Keratinocyte (primary cell): ENCODE measurements at regions not wholly inside any gene's neighbourhood (a gene's known extent, or its start where the extent isn't known, plus 50 kb on each side); places are given as distances from the start of the nearest gene placed in this dataset.

Source experiments
- DNase-seq: peaks from one replicate; pipeline ENCODE4 v3.0.0-alpha.2; 2011; ENCODE audit warnings: low read depth, missing footprints, low spot score
- FAIRE-seq: peaks from 2 replicates; lab custom pipeline; 2011; peaks lifted over from hg19 to GRCh38; lab: Jason Lieb, UNC
- H2AFZ ChIP-seq: 2 replicates; pipeline ENCODE4 v1.6.0; 2012; ENCODE audit warnings: low read length, control low read depth, inconsistent platforms; ENCODE audit not compliant: control insufficient read depth
- H3K27ac ChIP-seq: 2 replicates; pipeline ENCODE4 v1.5.1; 2011; ENCODE audit warnings: low read length; ENCODE audit not compliant: control insufficient read depth, insufficient read depth
- H3K27me3 ChIP-seq: 3 replicates; pipeline ENCODE4 v1.6.0; 2011; ENCODE audit warnings: low read length; ENCODE audit not compliant: control insufficient read depth, insufficient read depth; ENCODE audit errors: extremely low read depth
- H3K36me3 ChIP-seq, 2 experiments: 2 replicates in 1 of 2; 3 replicates in 1 of 2; pipeline ENCODE4 v1.5.1; 2011; ENCODE audit warnings: low read length in 2 of 2, mild to moderate bottlenecking in 1 of 2; ENCODE audit not compliant: control insufficient read depth in 2 of 2, insufficient read depth in 2 of 2; ENCODE audit errors: extremely low read depth in 1 of 2
- H3K4me1 ChIP-seq: 3 replicates; pipeline ENCODE4 v1.5.1; 2011; ENCODE audit warnings: low read length; ENCODE audit not compliant: control insufficient read depth, insufficient read depth; ENCODE audit errors: extremely low read depth
- H3K4me2 ChIP-seq: 3 replicates; pipeline ENCODE4 v1.6.0; 2011; ENCODE audit warnings: low read depth, low read length; ENCODE audit not compliant: control insufficient read depth, insufficient read depth; ENCODE audit errors: extremely low read depth
- H3K4me3 ChIP-seq, 3 experiments: fragments of 200-600 bp in 1 of 3; sonication (generic) in 1 of 3; 2 replicates in 2 of 3; 3 replicates in 1 of 3; pipeline ENCODE4 v1.5.1; 2011 to 2016; ENCODE audit warnings: low read length in 3 of 3, mild to moderate bottlenecking in 3 of 3, control low read depth in 2 of 3, inconsistent platforms in 1 of 3, low read depth in 1 of 3, mixed read lengths in 1 of 3, mixed run types in 1 of 3, moderate library complexity in 1 of 3; ENCODE audit not compliant: control insufficient read depth in 2 of 3, insufficient read depth in 2 of 3; ENCODE audit errors: extremely low read depth in 1 of 3
- H3K79me2 ChIP-seq: 2 replicates; pipeline ENCODE4 v1.6.0; 2012; ENCODE audit warnings: low read length; ENCODE audit not compliant: control insufficient read depth, insufficient read depth
- H3K9ac ChIP-seq: 3 replicates; pipeline ENCODE4 v1.6.0; 2011; ENCODE audit warnings: low read length; ENCODE audit not compliant: control insufficient read depth, insufficient read depth; ENCODE audit errors: extremely low read depth
- H3K9me1 ChIP-seq: 3 replicates; pipeline ENCODE4 v1.6.0; 2011; ENCODE audit warnings: low read length; ENCODE audit not compliant: control insufficient read depth, insufficient read depth; ENCODE audit errors: extremely low read depth
- H3K9me3 ChIP-seq: 2 replicates; pipeline ENCODE4 v1.5.1; 2012; ENCODE audit warnings: low read depth, low read length; ENCODE audit not compliant: control insufficient read depth
- H4K20me1 ChIP-seq: 3 replicates; pipeline ENCODE4 v1.6.0; 2011; ENCODE audit warnings: low read length; ENCODE audit not compliant: control insufficient read depth, insufficient read depth; ENCODE audit errors: extremely low read depth
- CTCF ChIP-seq, 3 experiments: IDR thresholded peaks in 1 of 3; conservative IDR thresholded peaks in 1 of 3; optimal IDR thresholded peaks in 1 of 3; 2 replicates in 2 of 3; 3 replicates in 1 of 3; pipeline versions ENCODE3 to v1.5.1; 2011; ENCODE audit warnings: low read length in 3 of 3, mild to moderate bottlenecking in 3 of 3, moderate library complexity in 2 of 3, control low read depth in 1 of 3, inconsistent platforms in 1 of 3; ENCODE audit not compliant: insufficient read depth in 2 of 3; ENCODE audit errors: extremely low read depth in 1 of 3
- EZH2 ChIP-seq: IDR thresholded peaks from one replicate; pipeline ENCODE4 v1.6.1; 2012; ENCODE audit warnings: inconsistent platforms, mild to moderate bottlenecking, low read length, moderate library complexity
- dilution Hi-C: fragments of 300-500 bp; cut with MboI; formaldehyde crosslinking; loops from one replicate; pipeline ENCODE4 v1.7.0; 2020; ENCODE audit warnings: low sequenced_read_pairs; ENCODE audit not compliant: extremely low pct_ligation_motif_present

GRCh38 chr7:156195276-156195675, 383.0 kb upstream of the SHH start:
- no peak for FAIRE-seq
- no peaks in the 10 kb centered on the region for H3K36me3 ChIP-seq
- dilution Hi-C loops = no loop called here

GRCh38 chr7:156194813-156195212, 382.6 kb upstream of the SHH start:
- dilution Hi-C loops = no loop called here
- no peaks in the 10 kb centered on the region for H3K27me3 ChIP-seq
- TF ChIP-seq EZH2 = no peak
- no peak for TF ChIP-seq CTCF (optimal IDR thresholded peaks at IDR 0.05 in 1 of 3, IDR thresholded peaks at IDR 0.05 in 1 of 3, conservative IDR thresholded peaks at IDR 0.05 in 1 of 3; ENCODE audit: extremely low read depth in 1 of 3, insufficient read depth in 2 of 3, low read length in 3 of 3)
- H3K36me3 ChIP-seq = no peaks in the 10 kb centered on the region
- H3K4me1 ChIP-seq = no peaks in the 10 kb centered on the region
- peaks cover 4% of the 10 kb centered on the region for H3K9me3 ChIP-seq
- DNase-seq (no peak), FAIRE-seq (no peak)
- H3K4me2 ChIP-seq = no peak overlapping the region
- no peak overlapping the region for H2AFZ ChIP-seq
- H3K79me2 ChIP-seq = no peaks in the 10 kb centered on the region
- no peaks in the 10 kb centered on the region for H4K20me1 ChIP-seq
- no peaks in the 10 kb centered on the region for H3K9me1 ChIP-seq
- no peak overlapping the region for H3K4me3 ChIP-seq
- H3K27ac ChIP-seq = no peak overlapping the region
- no peak overlapping the region for H3K9ac ChIP-seq

More at GRCh38 chr7:156195276-156195675, 383.0 kb upstream of the SHH start:
- no peak for DNase-seq
- no peaks in the 10 kb centered on the region for H4K20me1 ChIP-seq
- H3K27me3 ChIP-seq = no peaks in the 10 kb centered on the region
- no peaks in the 10 kb centered on the region for H3K9me1 ChIP-seq
- no peak overlapping the region for H3K4me2 ChIP-seq
- TF ChIP-seq CTCF (optimal IDR thresholded peaks at IDR 0.05 in 1 of 3, IDR thresholded peaks at IDR 0.05 in 1 of 3, conservative IDR thresholded peaks at IDR 0.05 in 1 of 3; ENCODE audit: extremely low read depth in 1 of 3, insufficient read depth in 2 of 3, low read length in 3 of 3) (no peak), EZH2 (no peak)
- no peak overlapping the region for H3K4me3 ChIP-seq
- H3K79me2 ChIP-seq = no peaks in the 10 kb centered on the region
- H3K4me1 ChIP-seq = no peaks in the 10 kb centered on the region
- H2AFZ ChIP-seq = no peak overlapping the region
- H3K27ac ChIP-seq = no peak overlapping the region
- peaks cover 4% of the 10 kb centered on the region for H3K9me3 ChIP-seq
- no peak overlapping the region for H3K9ac ChIP-seq
